ENCODE measurements at regions not wholly inside any gene's neighbourhood (a gene's known extent, or its start where the extent isn't known, plus 50 kb on each side); places are given as distances from the start of the nearest gene placed in this dataset.

GRCh38 chr11:22928207-22928917 is 68.1 kb upstream of the CCDC179 start:
- TF ChIP-seq CTCF (IDR thresholded peaks at IDR 0.05) = no peak
- no peak for TF ChIP-seq EP300 (IDR thresholded peaks at IDR 0.05)

Measured in stomach (tissue), 4 donors.